Right lobe of liver (tissue), 6 donors: ENCODE measurements at regions not wholly inside any gene's neighbourhood (a gene's known extent, or its start where the extent isn't known, plus 50 kb on each side); places are given as distances from the start of the nearest gene placed in this dataset.

Source experiments
- ATAC-seq, 4 donors: fragments of 200-7000 bp; cut with Tn5 transposase; one replicate each; pipeline ENCODE4 v1.9.1; 2020; ENCODE audit warnings: mild to moderate bottlenecking in 4 of 4, moderate library complexity in 4 of 4
- DNase-seq, 3 donors: peaks; one replicate each; pipeline ENCODE4 v3.0.0-alpha.2; 2020
- H3K27ac ChIP-seq, 3 donors: fragments of 200-600 bp; one replicate each; pipeline ENCODE4 v1.8.0; 2022
- H3K27me3 ChIP-seq, 2 donors: fragments of 200-600 bp; one replicate each; pipeline ENCODE4 v1.8.0; 2022
- H3K36me3 ChIP-seq, 4 donors: fragments of 200-600 bp; sonication (generic) in 1 of 4; one replicate each; pipeline versions ENCODE4 v1.5.1 to v1.8.0; 2017 to 2022; ENCODE audit warnings: control low read depth in 1 of 4
- H3K4me1 ChIP-seq, 4 donors: fragments of 200-600 bp; sonication (generic) in 1 of 4; one replicate each; pipeline versions ENCODE4 v1.5.1 to v1.8.0; 2017 to 2022; ENCODE audit warnings: control low read depth in 1 of 4
- H3K4me3 ChIP-seq, 3 donors: fragments of 200-600 bp; one replicate each; pipeline ENCODE4 v1.8.0; 2022
- H3K9me3 ChIP-seq, 4 donors: fragments of 200-600 bp; sonication (generic) in 1 of 4; one replicate each; pipeline versions ENCODE4 v1.5.1 to v1.8.0; 2017 to 2022; ENCODE audit warnings: control low read depth in 1 of 4
- POLR2A ChIP-seq: fragments of 450-650 bp; IDR thresholded peaks from one replicate; pipeline ENCODE4 v1.6.1; 2017; ENCODE audit warnings: antibody characterized with exemption, mild to moderate bottlenecking
- WGBS: methylation state at CpG from one replicate; pipeline ENCODE4 v1.1.6; 2018; ENCODE audit warnings: low coverage, low lambda C conversion rate; ENCODE audit not compliant: insufficient coverage; ENCODE audit errors: missing lambda C conversion rate; 5-methylcytosine and 5-hydroxymethylcytosine counted together
- intact Hi-C, 2 donors: fragments of 100-400 bp; cut with DNase I; formaldehyde crosslinking; loops; one replicate each; pipeline versions ENCODE4 v1.11.2 to v1.14.1; 2022
- TF ChIP-seq, protein P1 (sequence below), 4 donors: fragments of 200-600 bp in 3 of 4; fragments of 450-650 bp in 1 of 4; IDR thresholded peaks; one replicate each; pipeline versions ENCODE4 v1.5.1 to v1.8.0; 2016 to 2022; ENCODE audit warnings: antibody characterized with exemption in 4 of 4, mild to moderate bottlenecking in 2 of 4
- donor health status: DM: no; HTN: yes; CAD: no.
- donor health status: DM: no; HTN: no; CAD: no.
- donor health status: DM: no; HTN: no; CAD: no.
- donor health status: DM: no; HTN: yes; CAD: no.
- donor health status: DM: no; HTN: yes; CAD: no.

DNA sequence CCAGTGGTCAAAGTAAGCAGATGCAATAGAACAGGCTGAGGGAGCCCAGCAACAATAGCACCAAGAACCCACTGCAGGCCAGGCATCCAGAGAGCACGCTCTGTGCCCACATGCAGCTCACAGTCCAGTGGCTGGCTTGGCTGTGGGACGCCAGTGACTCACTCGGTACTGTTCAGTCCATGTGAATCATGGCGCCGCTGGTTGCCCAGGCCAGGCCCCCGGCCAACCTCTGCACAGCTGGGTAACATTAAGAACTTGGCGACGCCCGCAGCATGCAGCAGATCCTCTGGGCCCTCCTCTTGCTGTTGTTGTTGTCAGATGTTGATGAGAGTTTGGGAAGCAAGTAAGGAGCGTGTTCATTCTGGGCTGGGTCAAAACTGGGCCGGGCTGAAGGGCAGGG is 60.5 kb downstream of the MSX1 start:
- Histone ChIP-seq H3K4me1 (no peaks in the 10 kb centered on the region), H3K4me3 (no peak overlapping the region), H3K27ac (no peak overlapping the region), H3K36me3 (no peaks in the 10 kb centered on the region), H3K9me3 (no peaks in the 10 kb centered on the region), H3K27me3 (no peaks in the 10 kb centered on the region)
- no peak for TF ChIP-seq POLR2A
- TF ChIP-seq, protein P1, sequence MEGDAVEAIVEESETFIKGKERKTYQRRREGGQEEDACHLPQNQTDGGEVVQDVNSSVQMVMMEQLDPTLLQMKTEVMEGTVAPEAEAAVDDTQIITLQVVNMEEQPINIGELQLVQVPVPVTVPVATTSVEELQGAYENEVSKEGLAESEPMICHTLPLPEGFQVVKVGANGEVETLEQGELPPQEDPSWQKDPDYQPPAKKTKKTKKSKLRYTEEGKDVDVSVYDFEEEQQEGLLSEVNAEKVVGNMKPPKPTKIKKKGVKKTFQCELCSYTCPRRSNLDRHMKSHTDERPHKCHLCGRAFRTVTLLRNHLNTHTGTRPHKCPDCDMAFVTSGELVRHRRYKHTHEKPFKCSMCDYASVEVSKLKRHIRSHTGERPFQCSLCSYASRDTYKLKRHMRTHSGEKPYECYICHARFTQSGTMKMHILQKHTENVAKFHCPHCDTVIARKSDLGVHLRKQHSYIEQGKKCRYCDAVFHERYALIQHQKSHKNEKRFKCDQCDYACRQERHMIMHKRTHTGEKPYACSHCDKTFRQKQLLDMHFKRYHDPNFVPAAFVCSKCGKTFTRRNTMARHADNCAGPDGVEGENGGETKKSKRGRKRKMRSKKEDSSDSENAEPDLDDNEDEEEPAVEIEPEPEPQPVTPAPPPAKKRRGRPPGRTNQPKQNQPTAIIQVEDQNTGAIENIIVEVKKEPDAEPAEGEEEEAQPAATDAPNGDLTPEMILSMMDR (IDR thresholded peaks at IDR 0.05), result no peak
- no CpG with 5 or more reads among the region's 11 CpGs for WGBS
- ATAC-seq, result no peak
- intact Hi-C loops, result no loop called here
- no peak for DNase-seq

DNA sequence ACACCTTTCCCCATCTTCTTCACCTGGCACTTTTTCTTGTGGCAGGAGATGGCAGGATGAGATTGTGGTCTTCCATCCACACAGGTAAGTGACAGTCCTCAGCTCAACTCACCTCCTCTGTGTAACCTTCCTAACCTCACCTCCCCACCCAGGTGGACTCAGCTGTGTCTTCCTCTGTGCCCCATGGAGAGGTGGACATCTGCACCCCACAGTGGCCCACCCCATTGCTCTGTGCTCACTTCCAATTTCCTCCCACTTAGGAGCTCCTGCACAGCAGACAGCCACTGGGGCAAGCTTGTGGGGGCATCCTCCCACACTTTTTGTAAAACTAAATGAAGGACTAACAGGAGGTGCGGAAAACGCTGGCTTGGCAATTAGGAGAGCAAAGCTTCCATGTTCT is 61.6 kb downstream of the MSX1 start:
- no peak overlapping the region for H3K4me3 ChIP-seq
- DNase-seq (no peak), ATAC-seq (no peak)
- no peaks in the 10 kb centered on the region for H3K4me1 ChIP-seq
- H3K36me3 ChIP-seq, result no peaks in the 10 kb centered on the region
- 77% methylated on average over 2 of the region's 2 CpGs for WGBS
- H3K27ac ChIP-seq, result no peak overlapping the region
- no peaks in the 10 kb centered on the region for H3K27me3 ChIP-seq
- intact Hi-C loops, result no loop called here
- H3K9me3 ChIP-seq, result no peaks in the 10 kb centered on the region
- no peak for TF ChIP-seq POLR2A
- TF ChIP-seq, protein P1 (IDR thresholded peaks at IDR 0.05), result no peak

DNA sequence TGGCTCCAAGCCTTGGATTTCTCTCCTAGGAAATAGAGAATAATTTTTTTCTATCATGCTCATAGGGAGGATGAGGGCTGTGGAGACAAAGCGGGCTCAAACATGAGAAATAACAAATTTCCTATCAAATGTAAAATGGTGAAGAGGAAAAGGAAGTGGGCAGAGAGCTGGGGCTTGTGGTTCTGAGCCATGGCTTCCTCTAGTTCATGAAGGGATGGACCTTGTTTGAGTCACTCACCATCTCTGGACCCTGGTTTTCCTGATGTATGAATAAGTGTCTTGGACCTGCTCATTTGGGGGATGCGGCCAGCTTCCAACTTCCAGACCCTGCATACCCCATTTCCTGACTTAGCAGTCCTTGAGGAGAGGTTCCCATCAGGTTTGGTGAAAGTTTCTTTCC is 63.0 kb downstream of the MSX1 start:
- WGBS, result 33% methylated on average over 2 of the region's 2 CpGs
- intact Hi-C loops, result no loop called here
- no peaks in the 10 kb centered on the region for H3K9me3 ChIP-seq
- DNase-seq (no peak), ATAC-seq (no peak)
- no peak for TF ChIP-seq POLR2A
- H3K4me1 ChIP-seq, result no peaks in the 10 kb centered on the region
- H3K27me3 ChIP-seq, result no peaks in the 10 kb centered on the region
- no peak overlapping the region for H3K27ac ChIP-seq
- H3K36me3 ChIP-seq, result no peaks in the 10 kb centered on the region
- H3K4me3 ChIP-seq, result no peak overlapping the region

DNA sequence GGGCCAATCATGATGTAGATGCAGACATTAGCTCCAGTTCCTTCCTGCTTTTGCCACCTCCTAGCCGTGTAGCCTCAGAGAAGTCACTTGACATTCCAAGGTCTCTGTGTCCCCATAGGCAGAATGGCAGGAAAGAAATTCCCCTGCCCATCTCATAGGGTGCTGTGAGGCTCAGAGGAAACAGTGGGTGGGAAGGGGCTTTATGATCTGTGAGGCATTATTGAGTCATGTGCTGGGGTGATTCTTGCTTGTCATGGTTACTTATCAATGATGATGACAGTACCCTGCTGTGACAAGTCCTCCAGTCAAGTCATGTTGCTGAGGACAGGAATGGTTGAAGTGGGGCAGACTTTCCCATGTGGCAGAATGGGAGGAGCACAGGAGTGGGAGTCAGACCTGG is 63.7 kb downstream of the MSX1 start:
- H3K27me3 ChIP-seq, result no peaks in the 10 kb centered on the region
- no peak for ATAC-seq
- H3K4me3 ChIP-seq, result no peak overlapping the region
- DNase-seq, result no peak
- no peaks in the 10 kb centered on the region for H3K36me3 ChIP-seq
- no peak overlapping the region for H3K27ac ChIP-seq
- intact Hi-C loops, result no loop called here
- TF ChIP-seq, protein P1 (IDR thresholded peaks at IDR 0.05), result no peak
- no peak for TF ChIP-seq POLR2A
- no peaks in the 10 kb centered on the region for H3K4me1 ChIP-seq
- no peaks in the 10 kb centered on the region for H3K9me3 ChIP-seq
- WGBS, result 42% methylated on average over 1 of the region's 1 CpG

DNA sequence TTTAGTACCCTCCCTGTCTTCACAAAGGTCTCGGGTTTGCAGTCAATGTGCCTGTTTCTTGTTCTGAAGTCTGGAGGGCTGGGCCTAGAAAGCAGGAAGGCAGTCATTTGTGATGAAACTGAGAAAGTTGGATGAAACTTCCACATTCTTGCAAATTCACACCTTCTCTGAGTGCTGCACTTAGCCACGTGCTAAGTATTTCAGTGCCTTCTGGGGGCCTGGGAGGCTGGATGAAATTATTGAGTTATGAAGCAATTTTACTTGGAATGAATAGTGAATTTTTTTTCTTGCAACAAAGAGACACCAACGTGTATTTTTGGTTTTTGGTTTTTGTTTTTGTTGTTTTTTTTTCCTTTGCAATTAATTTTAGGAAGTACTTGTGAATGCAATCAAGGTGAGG is 71.2 kb downstream of the MSX1 start:
- TF ChIP-seq, protein P1 (IDR thresholded peaks at IDR 0.05), result no peak
- TF ChIP-seq POLR2A, result no peak
- Histone ChIP-seq H3K36me3 (no peaks in the 10 kb centered on the region), H3K4me3 (no peak overlapping the region), H3K4me1 (no peaks in the 10 kb centered on the region), H3K27me3 (no peaks in the 10 kb centered on the region), H3K27ac (no peak overlapping the region), H3K9me3 (no peaks in the 10 kb centered on the region)
- intact Hi-C loops, result no loop called here
- 21% methylated on average over 3 of the region's 3 CpGs for WGBS
- DNase-seq (no peak), ATAC-seq (no peak)
